Hematopoietic multipotent progenitor cell treated with erythropoietin and hydrocortisone succinate and interleukin-3 and kit ligand, for 6 days (in vitro differentiated cells): ENCODE measurements at regions not wholly inside any gene's neighbourhood (a gene's known extent, or its start where the extent isn't known, plus 50 kb on each side); places are given as distances from the start of the nearest gene placed in this dataset.
"Not testable (repeated sequence)": the region's sequence is repeated elsewhere in the genome, so short reads cannot be mapped to it uniquely, and the experiment has no call there.

Experiments
- DNase-seq: peaks from one replicate; pipeline ENCODE4 v3.0.0-alpha.2; 2015

DNA sequence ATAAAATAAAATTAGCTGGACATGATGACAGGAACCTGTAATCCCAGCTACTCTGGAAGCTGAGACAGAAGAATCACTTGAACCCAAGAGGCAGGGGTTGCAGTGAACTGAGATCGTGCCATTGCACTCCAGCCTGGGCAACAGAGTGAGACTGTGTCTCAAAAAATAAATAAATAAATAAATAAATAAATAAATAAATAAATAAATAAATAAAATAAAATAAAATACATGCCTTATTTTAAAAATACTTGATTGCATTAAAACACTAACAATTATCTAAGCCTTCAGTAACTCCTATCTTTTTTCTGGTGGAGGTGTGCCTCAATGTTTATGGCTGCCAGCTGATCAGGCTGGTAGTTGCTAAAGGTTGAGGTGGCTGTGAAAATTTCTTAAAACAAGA, 1329.6 kb upstream of the CITED2 start:
- not testable (repeated sequence) for DNase-seq

DNA sequence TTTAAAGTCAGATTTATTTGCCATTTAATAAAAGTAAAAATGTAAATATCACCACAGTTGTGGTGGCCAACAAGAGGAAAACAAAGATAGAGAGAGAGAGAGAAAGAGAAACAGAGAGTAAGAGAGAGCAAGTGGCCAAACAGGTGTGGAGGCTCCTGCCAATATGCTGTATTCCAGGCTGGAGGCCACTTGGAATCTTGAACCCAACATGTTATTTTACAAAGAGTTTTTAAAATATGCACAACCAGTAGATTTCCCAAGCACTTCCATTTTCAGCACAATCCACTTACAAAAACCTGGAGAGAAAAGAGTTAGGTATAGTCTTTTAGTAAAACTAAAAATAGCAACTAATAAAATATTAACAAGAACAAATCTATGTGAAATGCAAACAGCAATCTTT, 1323.1 kb upstream of the CITED2 start:
- no peak for DNase-seq

DNA sequence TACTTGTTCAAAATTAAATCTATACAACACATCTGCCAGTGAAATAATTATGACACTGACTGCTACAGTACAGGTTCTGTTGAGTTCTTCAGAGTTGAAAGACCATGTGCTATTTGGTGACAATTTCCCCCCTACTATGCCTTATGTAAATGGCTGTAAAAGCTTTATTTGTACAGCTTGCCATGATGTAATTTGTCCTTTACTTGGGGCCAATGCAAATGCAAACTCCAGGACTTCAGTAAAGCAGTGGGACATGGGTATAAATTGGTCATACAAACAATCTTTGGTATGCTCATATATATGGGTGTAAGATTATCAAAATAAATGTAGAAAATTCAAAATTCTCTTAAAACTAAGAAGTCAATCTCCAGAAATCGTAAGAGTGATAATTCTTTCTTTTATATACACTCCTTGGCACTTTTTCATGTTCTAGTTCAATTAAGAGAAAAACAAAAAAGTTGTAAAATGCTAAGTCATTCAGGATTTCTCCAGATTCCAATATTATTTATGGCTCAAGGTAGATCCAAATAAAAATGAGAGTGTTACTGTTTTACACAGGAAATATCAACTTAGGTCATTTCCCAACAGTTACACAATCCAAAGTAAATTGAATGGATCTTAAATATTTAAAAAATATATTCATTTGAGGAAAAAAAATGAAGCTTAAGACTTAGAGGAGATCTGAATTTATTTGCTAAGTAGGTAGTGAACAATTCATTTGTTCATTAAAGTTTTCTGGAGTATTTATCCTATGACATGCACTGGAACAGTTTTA, 1310.5 kb upstream of the CITED2 start:
- no peak for DNase-seq

DNA sequence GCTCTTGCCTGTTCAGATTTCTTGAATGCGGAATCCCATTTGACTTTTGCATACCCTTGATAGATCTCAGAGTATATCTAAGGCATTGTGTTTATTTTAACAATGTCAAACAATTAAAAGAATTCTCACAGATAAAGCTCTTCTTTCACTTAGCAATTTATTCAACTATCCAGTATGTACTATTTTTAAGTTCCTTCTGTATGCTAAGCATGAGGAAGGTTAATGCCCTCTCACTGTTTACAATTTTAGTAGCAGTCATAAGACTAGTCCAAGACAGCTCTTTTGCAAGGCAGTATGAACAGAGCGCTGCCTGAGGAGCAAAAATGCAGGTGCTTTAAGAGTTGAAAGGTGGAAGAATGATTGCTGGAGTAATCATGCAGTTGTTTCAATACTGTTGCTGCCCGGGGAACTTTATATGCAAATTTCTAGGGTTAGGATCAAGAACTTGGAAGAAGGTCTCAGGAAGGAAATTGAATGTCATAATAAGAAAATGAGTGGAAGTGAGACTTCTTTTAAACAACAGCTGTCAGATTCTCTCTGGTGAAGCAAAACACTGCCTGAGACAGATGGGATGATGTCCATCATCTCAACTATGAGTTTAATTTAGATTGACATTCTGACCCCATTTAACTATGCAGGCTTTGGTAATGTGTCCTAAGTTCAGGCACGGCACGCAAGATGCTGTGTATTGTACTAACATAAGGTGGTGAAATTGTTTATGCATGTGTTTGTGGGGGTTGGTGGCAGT, 1303.5 kb upstream of the CITED2 start:
- DNase-seq, result no peak

DNA sequence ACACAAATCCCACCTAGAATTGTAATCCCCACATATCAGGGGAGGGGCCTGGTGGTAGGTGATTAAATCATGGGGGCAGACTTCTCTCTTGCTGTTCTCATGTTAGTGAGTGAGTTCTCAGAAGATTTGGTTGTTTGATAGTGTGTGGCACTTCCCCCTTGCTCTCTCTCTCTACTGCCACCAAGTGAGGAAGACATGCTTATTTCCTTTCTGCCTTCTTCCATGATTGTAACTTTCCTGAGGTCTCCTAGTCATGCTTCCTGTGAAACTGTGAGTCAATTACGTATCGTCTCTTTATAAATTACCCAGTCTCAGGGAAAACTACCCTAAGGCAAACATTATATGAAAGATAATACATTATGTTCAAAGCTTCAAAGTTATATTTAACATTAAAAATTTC, 1297.5 kb upstream of the CITED2 start:
- DNase-seq, result peak; percentile 7

DNA sequence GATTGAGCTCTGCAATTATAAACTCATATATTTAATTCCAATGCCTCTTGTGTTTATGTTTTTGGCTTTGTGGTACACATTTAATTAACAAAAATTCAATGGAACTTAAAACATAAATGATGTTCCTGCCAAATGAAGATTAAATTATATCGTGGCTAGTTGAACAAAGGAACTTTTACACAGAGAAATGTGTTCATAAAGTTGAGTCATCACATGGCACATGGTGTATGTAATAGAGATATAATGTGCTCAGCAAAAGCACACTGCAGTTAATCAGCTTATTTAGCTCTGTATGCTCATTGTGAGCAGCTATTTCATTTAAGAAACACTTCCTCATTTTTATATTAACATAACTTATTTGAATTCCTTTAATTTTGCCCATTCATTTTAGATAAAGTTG, 1295.6 kb upstream of the CITED2 start:
- no peak for DNase-seq

DNA sequence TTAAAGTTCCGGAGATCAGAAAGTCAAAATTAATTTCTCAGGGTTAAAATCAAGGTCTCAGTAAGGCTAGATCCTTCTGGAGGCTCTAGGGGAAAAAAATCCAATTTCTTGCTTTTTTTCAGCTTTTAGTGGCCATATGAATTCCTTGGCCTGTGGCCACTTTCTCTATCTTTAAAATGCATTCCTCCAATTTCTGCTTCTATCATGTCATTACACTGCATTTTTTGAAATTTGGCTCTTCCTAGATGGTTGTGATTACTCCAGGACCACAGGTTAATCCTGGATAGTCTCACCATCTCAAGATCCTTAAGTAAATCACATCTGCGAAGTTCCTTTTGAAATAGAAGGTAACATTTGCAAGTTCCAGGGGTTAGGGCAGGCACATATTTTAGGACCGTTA, 1294.9 kb upstream of the CITED2 start:
- no peak for DNase-seq

DNA sequence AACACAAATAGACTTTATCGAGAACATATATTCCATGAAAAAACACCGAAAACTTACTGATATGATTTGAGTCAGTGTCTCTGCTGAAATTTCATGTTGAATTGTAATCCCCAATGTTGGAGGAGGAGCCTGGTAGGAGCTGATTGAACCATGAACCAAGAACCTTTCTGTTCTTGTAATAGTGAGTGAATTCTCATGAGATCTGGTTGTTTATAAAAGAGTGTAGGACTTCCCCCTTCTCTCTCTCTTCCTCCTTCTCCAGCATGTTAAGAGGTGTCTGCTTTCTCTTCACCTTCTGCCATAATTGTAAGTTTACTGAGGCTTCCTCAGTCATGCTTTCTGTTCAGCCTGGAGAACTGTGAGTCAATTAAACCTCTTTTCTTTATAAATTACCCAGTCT, 1289.3 kb upstream of the CITED2 start:
- DNase-seq, result no peak

DNA sequence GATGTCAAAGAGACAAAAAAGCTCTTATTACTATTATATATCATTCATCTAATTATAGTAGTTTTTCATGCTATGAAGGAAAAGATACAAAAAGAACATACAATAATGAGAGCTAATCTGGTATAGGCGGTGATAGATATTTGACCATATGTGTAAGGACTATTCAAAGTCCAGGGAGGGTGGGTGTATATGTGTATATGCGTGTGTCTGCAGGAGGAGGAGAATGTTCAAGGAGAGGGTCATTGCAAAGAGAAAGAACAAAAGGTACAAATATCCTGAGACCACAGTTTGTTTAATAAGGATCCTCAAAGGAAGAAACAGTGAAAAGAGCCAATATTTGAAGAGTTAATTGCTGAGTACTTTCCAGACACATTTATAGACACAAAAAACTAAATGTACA, 1288.6 kb upstream of the CITED2 start:
- no peak for DNase-seq

DNA sequence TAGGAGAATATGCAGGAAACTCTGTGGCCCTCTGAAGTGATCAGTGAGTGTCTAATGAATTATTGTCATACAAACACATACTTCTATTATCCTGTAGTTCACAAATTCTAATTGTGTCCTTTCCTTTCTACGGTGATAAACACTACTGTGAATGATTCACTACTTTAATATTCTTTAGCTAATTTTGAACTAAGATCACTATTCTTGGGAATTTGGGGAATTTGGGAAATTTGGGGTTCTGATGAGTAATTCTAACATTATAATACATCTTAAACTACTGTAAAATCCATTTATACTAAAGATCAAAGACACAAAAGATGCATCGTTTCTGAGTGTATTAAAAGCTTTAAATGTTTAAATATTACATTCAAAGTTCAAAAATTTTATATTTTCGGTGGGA, 1287.2 kb upstream of the CITED2 start:
- no peak for DNase-seq

DNA sequence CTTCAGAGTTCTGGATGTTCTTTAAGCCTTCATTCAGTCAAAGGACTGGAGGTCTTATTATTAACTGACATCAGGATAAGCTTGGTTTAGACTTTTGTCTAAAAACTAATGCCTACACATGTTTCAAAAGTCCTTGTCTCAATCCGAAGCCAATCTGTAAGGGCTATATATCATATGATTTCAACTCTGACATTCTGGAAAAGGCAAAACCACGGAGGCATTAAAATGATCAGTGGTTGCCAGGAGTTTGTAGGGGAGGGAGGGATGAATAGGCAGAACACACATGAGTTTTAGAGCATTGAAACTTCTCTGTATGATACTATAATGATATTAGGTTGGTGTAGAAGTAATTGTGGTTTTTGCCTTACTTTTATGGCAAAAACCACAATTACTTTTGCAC, 1285.8 kb upstream of the CITED2 start:
- no peak for DNase-seq

DNA sequence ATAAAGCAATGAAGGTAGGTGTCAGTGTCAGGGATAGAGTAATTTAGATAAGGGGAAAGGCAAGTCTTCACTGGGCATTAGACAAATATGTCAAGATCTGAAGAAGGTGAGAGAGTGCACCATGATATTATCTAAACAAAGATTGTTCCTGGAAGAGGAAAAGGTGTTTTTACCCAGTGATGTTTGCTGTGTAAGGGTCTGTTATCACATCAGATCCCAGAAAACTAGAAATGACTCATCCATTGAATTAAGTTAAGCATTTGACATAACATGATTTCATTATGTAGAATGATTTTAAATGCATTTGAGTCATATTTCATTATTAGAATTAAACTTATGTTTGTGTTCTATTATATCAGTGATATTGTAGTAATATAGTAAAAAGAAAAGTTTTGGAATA, 1279.5 kb upstream of the CITED2 start:
- no peak for DNase-seq

DNA sequence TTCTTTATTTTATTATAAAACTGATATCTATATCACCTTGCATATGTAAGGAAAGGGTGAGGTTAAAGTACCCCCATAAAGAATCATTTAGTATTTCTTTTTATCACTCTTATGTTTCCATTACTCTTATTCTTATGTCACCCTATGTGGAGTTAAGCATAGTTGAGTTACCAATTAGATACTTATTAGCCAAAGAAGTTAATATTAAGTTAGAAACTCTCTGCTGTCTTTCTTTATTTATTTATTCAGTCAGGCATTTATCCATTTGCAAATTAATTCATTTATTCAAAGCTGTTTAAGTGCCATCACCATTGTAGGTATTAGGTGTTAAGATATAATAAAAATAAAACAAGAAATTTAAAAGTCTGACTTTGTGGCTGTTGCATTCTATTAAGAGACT, 1279.1 kb upstream of the CITED2 start:
- no peak for DNase-seq

DNA sequence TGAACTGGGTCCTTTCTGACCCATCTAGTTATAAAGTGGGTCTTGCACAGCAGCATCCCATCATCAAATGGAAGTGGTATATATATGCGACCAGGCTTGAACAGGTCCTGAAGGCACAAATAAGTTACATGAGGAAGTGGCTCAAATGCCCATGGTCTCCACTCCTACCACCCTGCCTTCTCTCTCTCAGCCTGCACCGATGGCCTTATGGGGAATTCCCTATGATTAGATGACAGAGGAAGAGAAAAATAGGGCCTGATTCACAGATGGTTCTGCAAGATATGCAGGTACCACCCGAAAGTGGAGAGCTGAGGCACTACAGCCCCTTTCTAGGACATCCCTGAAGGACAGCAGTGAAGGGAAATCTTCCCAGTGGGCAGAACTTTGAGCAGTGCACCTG, 1275.1 kb upstream of the CITED2 start:
- DNase-seq, result not testable (repeated sequence)

DNA sequence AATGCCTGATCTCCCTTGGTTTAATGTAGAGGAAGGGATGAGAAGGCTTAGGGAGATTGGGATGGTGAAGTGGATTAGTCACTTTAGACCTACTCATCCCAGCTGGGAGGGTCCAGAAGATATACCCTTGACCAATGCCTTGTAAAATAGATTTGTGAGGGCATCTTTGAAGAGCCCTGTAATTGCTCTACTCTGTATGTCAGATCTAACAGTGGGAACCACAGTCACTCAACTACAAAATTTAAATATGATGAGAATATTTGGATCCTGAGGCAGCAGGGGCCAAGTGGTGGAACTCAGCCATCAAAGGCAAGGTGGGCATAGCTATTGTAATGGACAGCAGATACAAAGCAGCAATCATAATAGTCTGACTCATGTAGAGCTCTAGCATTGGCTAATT, 1272.9 kb upstream of the CITED2 start:
- not testable (repeated sequence) for DNase-seq

DNA sequence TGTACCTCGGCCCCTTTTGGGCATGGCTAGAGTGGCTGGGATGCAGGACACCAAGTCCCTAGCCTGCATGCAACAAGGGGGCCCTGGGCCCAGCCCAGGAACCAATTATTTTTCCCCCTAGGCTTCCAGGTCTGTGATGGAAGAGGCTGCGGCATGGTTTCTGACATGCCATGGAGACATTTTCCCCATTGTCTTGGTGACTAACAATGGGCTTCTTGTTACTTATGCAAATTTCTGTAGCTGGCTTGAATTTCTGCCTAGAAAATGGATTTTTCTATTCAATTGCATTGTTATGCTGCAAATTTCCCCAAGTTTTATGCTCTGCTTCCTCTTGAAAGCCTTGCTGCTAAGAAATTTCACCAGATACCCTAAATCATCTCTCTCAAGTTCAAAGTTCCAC, 1269.6 kb upstream of the CITED2 start:
- DNase-seq, result no peak

DNA sequence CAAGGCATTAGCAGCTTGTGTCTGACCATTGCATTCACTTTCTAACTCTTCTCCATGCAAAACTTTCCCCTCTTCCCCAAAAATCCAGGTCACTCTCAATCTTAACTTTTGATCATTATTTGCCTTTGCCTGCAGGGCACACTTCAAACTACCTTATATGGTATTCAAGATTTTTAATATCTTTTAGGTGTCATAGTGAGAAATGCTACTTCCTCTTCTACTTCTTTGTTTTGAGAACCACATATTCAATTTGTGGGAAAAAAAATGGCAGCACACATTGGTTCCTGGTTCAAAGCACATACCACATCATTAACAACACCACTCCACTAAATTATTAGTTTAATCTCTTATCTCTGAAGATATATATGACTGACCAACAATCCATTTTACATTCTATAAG, 1267.0 kb upstream of the CITED2 start:
- DNase-seq, result no peak

DNA sequence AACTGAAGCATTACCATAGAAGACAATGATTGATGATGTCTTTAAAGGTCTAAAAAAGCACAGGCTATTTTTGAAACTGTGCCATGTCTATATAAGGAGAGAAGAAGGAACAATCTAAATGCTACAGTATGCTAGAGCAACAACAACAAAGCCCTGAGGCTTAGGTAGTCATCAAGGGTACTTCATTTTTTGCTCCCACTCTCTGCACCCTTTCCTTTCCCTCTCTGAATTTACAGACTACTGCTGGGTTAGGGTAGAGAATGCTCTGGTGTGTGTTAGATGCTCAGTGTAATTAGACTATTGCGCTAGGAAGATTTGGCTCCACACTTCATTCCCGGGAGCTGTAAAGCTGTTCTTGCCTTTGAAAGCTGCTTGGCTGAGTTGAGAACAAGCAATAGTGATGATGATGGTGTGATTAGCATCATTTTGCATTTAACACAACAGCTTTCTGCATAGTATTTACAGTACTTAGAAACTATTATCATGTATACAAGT, 1262.5 kb upstream of the CITED2 start:
- no peak for DNase-seq

DNA sequence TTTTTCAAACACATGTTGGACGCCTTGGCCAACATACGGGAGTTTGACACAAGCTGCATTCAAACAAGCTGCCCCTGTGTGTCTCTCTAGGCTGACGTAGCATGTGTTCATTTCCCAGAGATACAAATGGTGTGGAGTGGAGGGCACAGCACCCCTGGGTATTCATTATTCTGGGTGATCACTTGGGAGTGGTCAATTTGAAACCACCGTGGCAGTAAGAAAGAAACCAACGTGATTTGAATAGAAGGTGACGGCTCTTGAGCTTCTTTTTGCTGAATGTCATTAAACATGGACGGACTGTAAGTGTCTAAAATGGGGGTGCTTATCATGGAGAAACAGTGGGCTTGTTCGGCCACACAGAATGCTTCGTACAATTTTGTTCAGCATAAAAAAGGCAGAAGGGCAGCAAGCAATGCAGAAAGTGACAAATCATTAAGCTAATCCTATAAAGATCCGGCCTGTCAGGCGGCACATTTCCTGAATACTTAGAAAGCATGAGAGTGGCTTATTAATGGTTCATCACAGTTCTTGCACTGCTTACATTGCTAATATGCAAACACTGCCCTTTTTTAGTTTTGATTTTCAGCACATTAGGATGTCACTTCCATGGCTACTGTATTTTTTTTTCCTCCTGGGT, 1261.9 kb upstream of the CITED2 start:
- DNase-seq, result no peak

DNA sequence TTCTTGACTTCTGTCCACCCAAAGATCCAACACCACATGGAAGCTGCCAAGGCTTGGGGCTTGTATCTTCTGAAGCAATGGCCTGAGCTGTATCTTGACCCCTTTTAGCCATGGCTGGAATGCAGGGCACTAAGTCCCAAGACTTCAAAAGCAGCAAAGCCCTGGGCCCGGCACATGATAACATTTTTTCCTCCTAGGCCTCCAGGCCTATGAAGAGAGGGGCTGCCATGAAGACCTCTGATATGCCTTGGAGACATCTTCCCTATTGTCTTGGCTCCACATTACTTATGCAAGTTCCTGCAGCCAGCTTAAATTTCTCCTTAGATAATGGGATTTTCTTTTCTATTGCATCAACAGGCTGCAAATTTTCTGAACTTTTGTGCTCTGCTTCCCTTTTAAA, 1252.6 kb upstream of the CITED2 start:
- no peak for DNase-seq

DNA sequence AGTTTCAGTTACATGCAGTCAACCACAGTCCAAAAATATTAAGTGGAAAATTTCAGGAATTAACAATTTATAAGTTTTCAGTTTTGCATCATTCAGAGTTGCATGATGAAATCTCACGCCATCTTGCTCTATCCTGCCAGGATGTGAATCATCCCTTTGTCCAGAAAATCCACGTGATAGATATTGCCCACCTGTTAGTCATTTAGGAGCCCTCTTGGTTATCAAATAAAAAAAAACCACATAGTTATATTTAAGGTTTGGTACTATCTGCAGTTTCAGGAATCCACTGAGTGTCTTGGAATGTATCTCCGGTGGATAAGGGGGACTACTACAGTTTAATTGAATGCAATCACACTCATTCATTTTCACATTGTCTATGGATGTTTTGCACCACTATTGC, 1249.0 kb upstream of the CITED2 start:
- no peak for DNase-seq

DNA sequence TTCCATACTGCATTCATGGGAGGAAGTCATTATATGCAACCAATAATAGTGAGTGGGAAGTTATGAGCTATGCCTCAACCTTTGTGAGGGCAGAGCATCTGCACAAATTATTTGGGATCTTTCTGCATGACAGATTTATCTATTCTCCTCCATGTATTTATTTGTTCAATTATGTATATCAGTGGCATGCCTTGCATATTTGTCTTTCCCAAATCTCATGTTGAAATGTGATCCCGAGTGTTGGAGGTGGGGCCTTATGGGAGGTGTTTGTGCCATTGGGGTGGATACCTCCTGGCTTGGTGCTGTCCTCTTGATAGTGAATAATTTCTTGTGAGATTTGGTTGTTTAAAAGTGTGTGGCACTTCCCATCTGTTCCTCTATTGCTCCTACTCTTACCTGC, 1246.0 kb upstream of the CITED2 start:
- DNase-seq, result no peak

DNA sequence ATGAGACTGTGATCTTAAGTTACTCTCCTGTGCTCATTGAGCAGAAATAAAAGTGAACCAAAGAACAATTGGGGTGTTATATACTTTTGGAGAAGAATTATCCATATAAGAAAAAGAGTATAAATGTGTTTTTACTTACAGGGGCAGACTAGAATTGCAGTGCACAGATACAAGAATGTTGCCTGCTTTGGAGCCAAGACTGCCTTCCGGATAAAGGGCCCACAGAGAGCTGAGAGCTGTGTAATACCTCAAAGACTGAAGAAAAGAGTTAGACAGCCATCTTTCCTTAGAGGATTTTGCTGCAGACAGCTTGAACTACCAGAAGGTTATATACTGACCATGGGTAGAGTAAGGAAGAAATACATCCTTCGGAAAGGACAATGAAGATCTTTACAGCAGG, 1235.5 kb upstream of the CITED2 start:
- DNase-seq, result no peak

DNA sequence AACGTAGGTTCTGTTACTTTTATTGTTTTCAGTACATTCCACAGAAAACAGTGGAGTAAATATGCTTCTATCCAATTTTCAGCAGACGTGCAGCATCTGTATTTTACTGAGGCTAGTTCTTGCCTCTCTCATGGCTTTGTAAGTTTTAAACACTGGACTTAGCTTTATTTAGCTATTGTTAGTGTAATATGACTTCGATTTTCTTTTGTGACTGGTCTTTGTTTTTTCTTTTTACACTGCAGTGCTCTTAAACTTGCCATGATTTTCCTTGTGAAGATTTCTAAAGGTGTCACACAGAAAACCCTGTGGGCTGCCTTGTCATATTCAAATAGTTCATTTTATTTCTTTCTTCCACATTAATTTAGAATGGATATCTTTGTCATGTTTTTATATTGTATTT, 1234.9 kb upstream of the CITED2 start:
- DNase-seq, result no peak
